GM19023 (cell line): ENCODE measurements at regions not wholly inside any gene's neighbourhood (a gene's known extent, or its start where the extent isn't known, plus 50 kb on each side); places are given as distances from the start of the nearest gene placed in this dataset.
"Not testable (repeated sequence)": the region's sequence is repeated elsewhere in the genome, so short reads cannot be mapped to it uniquely, and the experiment has no call there.

ENCODE experiments used
- ATAC-seq: cut with Tn5 transposase; IDR thresholded peaks from one replicate; pipeline ENCODE4 v1.9.1; 2021; ENCODE audit warnings: mild to moderate bottlenecking, moderate library complexity; ENCODE audit not compliant: unreplicated experiment

GRCh38 chr3:127443581-127444375, 146.8 kb downstream of the TPRA1 start:
- ATAC-seq: no peak

- ATAC-seq: no peak
Measured at GRCh38 chr3:127442506-127442905, 148.0 kb downstream of the TPRA1 start.

- ATAC-seq: no peak
Measured at GRCh38 chr3:127441764-127442163, 148.8 kb downstream of the TPRA1 start.

GRCh38 chr3:127440384-127440783, 150.1 kb downstream of the TPRA1 start:
- no peak for ATAC-seq

GRCh38 chr3:127439621-127440020, 150.9 kb downstream of the TPRA1 start:
- ATAC-seq: no peak

- no peak for ATAC-seq
Measured at GRCh38 chr3:127438951-127439350, 151.1 kb upstream of the PRR20G start.

GRCh38 chr3:127438371-127438770, 150.5 kb upstream of the PRR20G start:
- no peak for ATAC-seq

- not testable (repeated sequence) for ATAC-seq
Measured at GRCh38 chr3:127435299-127435698, 147.5 kb upstream of the PRR20G start.

- no peak for ATAC-seq
Measured at GRCh38 chr3:127431066-127431465, 143.2 kb upstream of the PRR20G start.

GRCh38 chr3:127428344-127428997, 140.6 kb upstream of the PRR20G start:
- ATAC-seq: no peak

- no peak for ATAC-seq
Measured at GRCh38 chr3:127427666-127428065, 139.8 kb upstream of the PRR20G start.

GRCh38 chr3:127427156-127427555, 139.3 kb upstream of the PRR20G start:
- ATAC-seq: no peak

GRCh38 chr3:127426444-127427153, 138.8 kb upstream of the PRR20G start:
- no peak for ATAC-seq

- no peak for ATAC-seq
Measured at GRCh38 chr3:127425505-127426443, 137.9 kb upstream of the PRR20G start.

- no peak for ATAC-seq
Measured at GRCh38 chr3:127424766-127425504, 137.1 kb upstream of the PRR20G start.

GRCh38 chr3:127423856-127424765, 136.3 kb upstream of the PRR20G start:
- no peak for ATAC-seq

GRCh38 chr3:127422663-127423375, 135.0 kb upstream of the PRR20G start:
- ATAC-seq: no peak

GRCh38 chr3:127421943-127422662, 134.3 kb upstream of the PRR20G start:
- ATAC-seq: no peak
